Vagina (tissue), 2 donors: ENCODE measurements at regions not wholly inside any gene's neighbourhood (a gene's known extent, or its start where the extent isn't known, plus 50 kb on each side); places are given as distances from the start of the nearest gene placed in this dataset.

ENCODE experiments used
- DNase-seq, 2 donors: peaks; one replicate each; pipeline ENCODE4 v3.0.0-alpha.2; 2017; ENCODE audit errors: extremely low spot score in 2 of 2
- H3K27ac ChIP-seq: fragments of 200-600 bp; sonication (generic); one replicate; pipeline ENCODE4 v1.5.1; 2019
- H3K27me3 ChIP-seq: fragments of 200-600 bp; sonication (generic); one replicate; pipeline ENCODE4 v1.5.1; 2019
- H3K36me3 ChIP-seq, 2 donors: fragments of 200-600 bp; sonication (generic); one replicate each; pipeline ENCODE4 v1.5.1; 2017 to 2019
- H3K4me1 ChIP-seq: fragments of 200-600 bp; sonication (generic); one replicate; pipeline ENCODE4 v1.5.1; 2019
- H3K4me3 ChIP-seq, 2 donors: fragments of 200-600 bp; sonication (generic); 1 replicate in 1 of 2; 2 replicates in 1 of 2; pipeline ENCODE4 v1.5.1; 2016 to 2019
- H3K9me3 ChIP-seq: fragments of 200-600 bp; sonication (generic); one replicate; pipeline ENCODE4 v1.5.1; 2019
- CTCF ChIP-seq, 3 experiments: fragments of 450-650 bp in 2 of 3; fragments of 200-600 bp in 1 of 3; sonication (generic) in 1 of 3; IDR thresholded peaks; one replicate each; pipeline ENCODE4 v1.5.1; 2017 to 2019; ENCODE audit warnings: antibody characterized with exemption in 3 of 3, mild to moderate bottlenecking in 2 of 3, moderate library complexity in 2 of 3
- POLR2A ChIP-seq, 2 donors: fragments of 450-650 bp; IDR thresholded peaks; one replicate each; pipeline ENCODE4 v1.6.1; 2017; ENCODE audit warnings: antibody characterized with exemption in 2 of 2, mild to moderate bottlenecking in 2 of 2, moderate library complexity in 2 of 2
- POLR2AphosphoS5 ChIP-seq, 2 donors: sonication (generic); formaldehyde crosslinking; IDR thresholded peaks; one replicate each; pipeline ENCODE4 v1.9.0; 2017; ENCODE audit warnings: antibody characterized with exemption in 2 of 2, mild to moderate bottlenecking in 2 of 2, low read depth in 1 of 2; ENCODE audit not compliant: insufficient read depth in 1 of 2
- intact Hi-C: fragments of 100-400 bp; cut with DNase I; formaldehyde crosslinking; loops from one replicate; pipeline ENCODE4 v1.15.1; 2023

- Histone ChIP-seq H3K4me1 (no peaks in the 10 kb centered on the region), H3K4me3 (no peak overlapping the region), H3K27me3 (no peaks in the 10 kb centered on the region), H3K9me3 (no peaks in the 10 kb centered on the region), H3K36me3 (no peaks in the 10 kb centered on the region), H3K27ac (no peak overlapping the region)
- intact Hi-C loops: no loop called here
- DNase-seq: no peak
- TF ChIP-seq CTCF (IDR thresholded peaks at IDR 0.05): no peak
- TF ChIP-seq POLR2AphosphoS5 (IDR thresholded peaks at IDR 0.05; ENCODE audit: insufficient read depth in 1 of 2, low read depth in 1 of 2): no peak
Measured at GRCh38 chr2:175732531-175732930, 269.5 kb downstream of the LNPK start.

DNA sequence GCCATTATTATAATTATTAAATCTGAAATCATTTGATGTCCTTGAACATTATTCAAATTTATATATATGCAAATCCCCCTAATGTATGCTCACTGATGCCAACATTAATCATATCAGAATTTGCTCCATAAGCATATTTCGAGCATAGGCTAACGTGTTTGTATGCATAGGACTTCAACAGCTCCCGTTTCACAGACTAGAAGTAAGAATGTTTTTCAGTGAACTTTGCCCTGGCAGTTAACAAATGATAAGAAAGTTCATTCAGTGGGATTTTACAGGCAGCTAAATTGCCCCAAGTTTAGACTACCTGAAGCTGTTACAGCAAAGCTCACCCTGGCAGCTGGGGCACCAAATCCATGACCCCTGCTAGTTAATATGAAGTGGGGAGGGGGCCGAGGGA, 272.0 kb downstream of the LNPK start:
- Histone ChIP-seq H3K36me3 (no peaks in the 10 kb centered on the region), H3K27me3 (no peaks in the 10 kb centered on the region), H3K4me1 (no peaks in the 10 kb centered on the region), H3K4me3 (no peak overlapping the region), H3K9me3 (no peaks in the 10 kb centered on the region), H3K27ac (no peak overlapping the region)
- TF ChIP-seq POLR2A (IDR thresholded peaks at IDR 0.05) (no peak), CTCF (IDR thresholded peaks at IDR 0.05) (no peak), POLR2AphosphoS5 (IDR thresholded peaks at IDR 0.05; ENCODE audit: insufficient read depth in 1 of 2, low read depth in 1 of 2) (no peak)
- intact Hi-C loops: no loop called here
- DNase-seq: no peak

DNA sequence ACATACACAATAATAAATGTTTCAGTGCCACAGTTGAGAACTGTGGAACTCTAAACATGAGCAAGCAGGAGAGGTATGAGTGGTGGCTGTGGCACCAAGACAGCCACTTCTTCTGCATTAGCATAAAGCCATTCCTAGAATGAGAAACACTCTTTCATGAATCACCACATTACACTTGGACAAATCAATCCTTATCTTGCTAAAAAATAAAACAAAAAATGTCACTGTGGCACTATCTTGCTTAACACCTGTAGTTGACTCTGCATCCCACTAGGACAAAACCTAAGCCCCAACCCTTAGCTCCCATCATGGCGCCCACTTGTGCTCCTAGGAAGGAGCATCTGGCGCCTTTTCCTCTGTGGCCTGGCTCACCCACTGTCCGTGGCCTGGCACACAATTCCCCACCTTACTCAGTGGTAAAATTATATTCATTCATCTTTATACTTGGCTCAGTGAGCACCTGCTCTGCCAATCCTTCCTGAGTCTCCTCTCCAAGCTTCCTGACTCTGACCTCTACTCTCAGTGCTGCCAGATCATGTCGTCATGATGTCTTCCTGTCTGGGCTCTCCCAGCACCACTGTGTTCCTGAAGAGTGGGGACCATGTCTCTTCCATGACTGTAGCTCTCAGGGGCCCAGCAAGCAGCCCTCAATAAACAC, 272.9 kb downstream of the LNPK start:
- intact Hi-C loops: no loop called here
- Histone ChIP-seq H3K27me3 (no peaks in the 10 kb centered on the region), H3K9me3 (no peaks in the 10 kb centered on the region), H3K4me3 (no peak overlapping the region), H3K36me3 (no peaks in the 10 kb centered on the region), H3K4me1 (no peaks in the 10 kb centered on the region), H3K27ac (no peak overlapping the region)
- TF ChIP-seq CTCF (IDR thresholded peaks at IDR 0.05): no peak
- no peak for TF ChIP-seq POLR2A (IDR thresholded peaks at IDR 0.05)
- TF ChIP-seq POLR2AphosphoS5 (IDR thresholded peaks at IDR 0.05; ENCODE audit: insufficient read depth in 1 of 2, low read depth in 1 of 2): no peak
- DNase-seq: no peak

DNA sequence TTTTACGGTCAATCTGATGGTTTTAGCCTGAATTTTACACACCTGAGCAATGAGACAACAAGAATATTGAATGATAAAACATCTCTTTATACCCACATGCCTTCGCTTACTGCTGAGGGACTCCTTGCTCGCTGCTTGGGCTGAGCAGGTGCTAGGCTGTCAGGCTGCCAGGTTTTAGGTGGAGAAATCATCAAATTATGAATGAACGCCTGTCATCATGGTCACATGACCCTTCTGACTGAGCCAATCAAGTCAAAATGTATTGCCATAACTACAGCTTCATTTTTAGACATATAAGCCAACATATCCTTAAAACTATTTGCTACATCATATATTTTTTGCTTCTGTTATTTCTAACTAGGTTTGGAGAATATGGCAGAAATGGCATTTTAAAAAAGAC, 274.0 kb downstream of the LNPK start:
- no peaks in the 10 kb centered on the region for H3K4me1 ChIP-seq
- TF ChIP-seq CTCF (IDR thresholded peaks at IDR 0.05) (no peak), POLR2A (IDR thresholded peaks at IDR 0.05) (no peak), POLR2AphosphoS5 (IDR thresholded peaks at IDR 0.05; ENCODE audit: insufficient read depth in 1 of 2, low read depth in 1 of 2) (no peak)
- H3K36me3 ChIP-seq: no peaks in the 10 kb centered on the region
- H3K27me3 ChIP-seq: no peaks in the 10 kb centered on the region
- H3K4me3 ChIP-seq: no peak overlapping the region
- intact Hi-C loops: no loop called here
- no peak overlapping the region for H3K27ac ChIP-seq
- H3K9me3 ChIP-seq: no peaks in the 10 kb centered on the region
- no peak for DNase-seq

GRCh38 chr2:175726223-175726622, 275.8 kb downstream of the LNPK start:
- Histone ChIP-seq H3K9me3 (no peaks in the 10 kb centered on the region), H3K36me3 (no peaks in the 10 kb centered on the region), H3K27me3 (no peaks in the 10 kb centered on the region), H3K4me3 (no peak overlapping the region), H3K4me1 (no peaks in the 10 kb centered on the region), H3K27ac (no peak overlapping the region)
- TF ChIP-seq CTCF (IDR thresholded peaks at IDR 0.05): no peak
- TF ChIP-seq POLR2AphosphoS5 (IDR thresholded peaks at IDR 0.05; ENCODE audit: insufficient read depth in 1 of 2, low read depth in 1 of 2): no peak
- TF ChIP-seq POLR2A (IDR thresholded peaks at IDR 0.05): no peak
- intact Hi-C loops: no loop called here
- DNase-seq: no peak
